Activated T-cell treated with anti-CD3 and anti-CD28 coated beads, Interleukin-2, amount 50 U/mL, for 72 hours (primary cell): ENCODE measurements at regions not wholly inside any gene's neighbourhood (a gene's known extent, or its start where the extent isn't known, plus 50 kb on each side); places are given as distances from the start of the nearest gene placed in this dataset.

ENCODE experiments used
- ATAC-seq, 2 donors: fragments of 150-1000 bp; cut with Tn5 transposase; replicated peaks in 1 of 2; 2 replicates each; pipeline ENCODE4 v1.10.0; 2021; ENCODE audit warnings: moderate library complexity in 2 of 2, mild to moderate bottlenecking in 1 of 2
- DNase-seq, 2 donors: peaks; one replicate each; pipeline ENCODE4 v3.0.0; 2021 to 2022; ENCODE audit warnings: mixed read lengths in 1 of 2
- H3K27ac Mint-ChIP-seq: one replicate; pipeline ENCODE4 v1.8.0; 2022; ENCODE audit warnings: mild to moderate bottlenecking, moderate library complexity, mixed read lengths
- H3K27me3 Mint-ChIP-seq: one replicate; pipeline ENCODE4 v1.8.0; 2022; ENCODE audit warnings: low read depth, mixed read lengths
- H3K36me3 Mint-ChIP-seq, 2 donors: one replicate each; pipeline ENCODE4 v1.8.0; 2022; ENCODE audit warnings: mixed read lengths in 2 of 2, mild to moderate bottlenecking in 1 of 2; ENCODE audit not compliant: insufficient read depth in 2 of 2
- H3K4me1 Mint-ChIP-seq: one replicate; pipeline ENCODE4 v1.8.0; 2022; ENCODE audit warnings: low read depth, mixed read lengths
- H3K4me3 Mint-ChIP-seq, 2 donors: one replicate each; pipeline ENCODE4 v1.8.0; 2022; ENCODE audit warnings: mild to moderate bottlenecking in 2 of 2, mixed read lengths in 2 of 2, moderate library complexity in 2 of 2
- H3K9me3 Mint-ChIP-seq, 2 donors: one replicate each; pipeline ENCODE4 v1.8.0; 2022; ENCODE audit warnings: mixed read lengths in 2 of 2

GRCh38 chr3:83816653-83817052 lies 1142.1 kb upstream of the CADM2 start:
- Mint-ChIP-seq H3K27me3 (no peaks in the 10 kb centered on the region), H3K4me1 (no peaks in the 10 kb centered on the region), H3K36me3 (no peaks in the 10 kb centered on the region), H3K4me3 (no peak overlapping the region), H3K9me3 (peaks cover 5 to 7% of the 10 kb centered on the region in 2 donors), H3K27ac (no peak overlapping the region)
- DNase-seq (no peak), ATAC-seq (no peak)

- Mint-ChIP-seq H3K27ac (no peak overlapping the region), H3K36me3 (no peaks in the 10 kb centered on the region), H3K4me3 (no peak overlapping the region), H3K27me3 (no peaks in the 10 kb centered on the region), H3K9me3 (peaks cover 6 to 7% of the 10 kb centered on the region in 2 donors), H3K4me1 (no peaks in the 10 kb centered on the region)
- ATAC-seq (no peak), DNase-seq (no peak)
Measured at GRCh38 chr3:83821506-83821905, 1137.3 kb upstream of the CADM2 start.

GRCh38 chr3:83823095-83823494 lies 1135.7 kb upstream of the CADM2 start:
- Mint-ChIP-seq H3K9me3 (peaks cover 6 to 7% of the 10 kb centered on the region in 2 donors), H3K36me3 (no peaks in the 10 kb centered on the region), H3K4me3 (no peak overlapping the region), H3K27ac (no peak overlapping the region), H3K27me3 (no peaks in the 10 kb centered on the region), H3K4me1 (no peaks in the 10 kb centered on the region)
- ATAC-seq (no peak), DNase-seq (no peak)

GRCh38 chr3:83835040-83835439 lies 1123.7 kb upstream of the CADM2 start:
- ATAC-seq (no peak), DNase-seq (no peak)
- no peaks in the 10 kb centered on the region for H3K27me3 Mint-ChIP-seq
- H3K4me3 Mint-ChIP-seq: no peak overlapping the region
- H3K4me1 Mint-ChIP-seq: no peaks in the 10 kb centered on the region
- no peak overlapping the region for H3K27ac Mint-ChIP-seq
- no peaks in the 10 kb centered on the region for H3K9me3 Mint-ChIP-seq
- no peaks in the 10 kb centered on the region for H3K36me3 Mint-ChIP-seq

- H3K4me3 Mint-ChIP-seq: no peak overlapping the region
- H3K27me3 Mint-ChIP-seq: no peaks in the 10 kb centered on the region
- ATAC-seq: no peak
- H3K27ac Mint-ChIP-seq: no peak overlapping the region
- peaks cover 6 to 8% of the 10 kb centered on the region in 2 donors for H3K9me3 Mint-ChIP-seq
- DNase-seq: no peak
- no peaks in the 10 kb centered on the region for H3K4me1 Mint-ChIP-seq
- H3K36me3 Mint-ChIP-seq: peaks cover 0 to 5% of the 10 kb centered on the region in 2 donors
Measured at GRCh38 chr3:83842511-83842910, 1116.3 kb upstream of the CADM2 start.

GRCh38 chr3:83843716-83844115 lies 1115.1 kb upstream of the CADM2 start:
- peaks cover 0 to 5% of the 10 kb centered on the region in 2 donors for H3K36me3 Mint-ChIP-seq
- no peak overlapping the region for H3K4me3 Mint-ChIP-seq
- DNase-seq (no peak), ATAC-seq (no peak)
- peaks cover 6 to 8% of the 10 kb centered on the region in 2 donors for H3K9me3 Mint-ChIP-seq
- no peaks in the 10 kb centered on the region for H3K4me1 Mint-ChIP-seq
- H3K27ac Mint-ChIP-seq: no peak overlapping the region
- no peaks in the 10 kb centered on the region for H3K27me3 Mint-ChIP-seq

GRCh38 chr3:83849106-83849730 lies 1109.6 kb upstream of the CADM2 start:
- Mint-ChIP-seq H3K4me1 (no peaks in the 10 kb centered on the region), H3K27me3 (no peaks in the 10 kb centered on the region), H3K27ac (no peak overlapping the region), H3K4me3 (no peak overlapping the region), H3K36me3 (peaks cover 0 to 3% of the 10 kb centered on the region in 2 donors), H3K9me3 (peaks cover 5 to 7% of the 10 kb centered on the region in 2 donors)
- ATAC-seq (no peak), DNase-seq (no peak)

GRCh38 chr3:83863380-83863779 lies 1095.4 kb upstream of the CADM2 start:
- no peaks in the 10 kb centered on the region for H3K36me3 Mint-ChIP-seq
- no peak overlapping the region for H3K27ac Mint-ChIP-seq
- DNase-seq (no peak), ATAC-seq (no peak)
- no peaks in the 10 kb centered on the region for H3K27me3 Mint-ChIP-seq
- H3K9me3 Mint-ChIP-seq: peaks cover 8 to 19% of the 10 kb centered on the region in 2 donors
- no peaks in the 10 kb centered on the region for H3K4me1 Mint-ChIP-seq
- H3K4me3 Mint-ChIP-seq: no peak overlapping the region

- ATAC-seq: no peak
- Mint-ChIP-seq H3K27me3 (no peaks in the 10 kb centered on the region), H3K36me3 (no peaks in the 10 kb centered on the region), H3K4me1 (no peaks in the 10 kb centered on the region), H3K27ac (no peak overlapping the region), H3K9me3 (peaks cover 0 to 6% of the 10 kb centered on the region in 2 donors), H3K4me3 (no peak overlapping the region)
- no peak for DNase-seq
Measured at GRCh38 chr3:83868909-83869567, 1089.8 kb upstream of the CADM2 start.

GRCh38 chr3:83873550-83873949 lies 1085.2 kb upstream of the CADM2 start:
- H3K27me3 Mint-ChIP-seq: no peaks in the 10 kb centered on the region
- H3K4me1 Mint-ChIP-seq: no peaks in the 10 kb centered on the region
- ATAC-seq (no peak), DNase-seq (no peak)
- no peaks in the 10 kb centered on the region for H3K9me3 Mint-ChIP-seq
- H3K36me3 Mint-ChIP-seq: no peaks in the 10 kb centered on the region
- no peak overlapping the region for H3K4me3 Mint-ChIP-seq
- H3K27ac Mint-ChIP-seq: no peak overlapping the region

- no peaks in the 10 kb centered on the region for H3K4me1 Mint-ChIP-seq
- peaks cover 6 to 7% of the 10 kb centered on the region in 2 donors for H3K9me3 Mint-ChIP-seq
- no peaks in the 10 kb centered on the region for H3K27me3 Mint-ChIP-seq
- no peak overlapping the region for H3K4me3 Mint-ChIP-seq
- no peak for DNase-seq
- no peak for ATAC-seq
- H3K27ac Mint-ChIP-seq: no peak overlapping the region
- H3K36me3 Mint-ChIP-seq: no peaks in the 10 kb centered on the region
Measured at GRCh38 chr3:83877910-83878309, 1080.9 kb upstream of the CADM2 start.

GRCh38 chr3:83882701-83883100 lies 1076.1 kb upstream of the CADM2 start:
- Mint-ChIP-seq H3K4me1 (no peaks in the 10 kb centered on the region), H3K36me3 (no peaks in the 10 kb centered on the region), H3K4me3 (no peak overlapping the region), H3K9me3 (peaks cover 17 to 19% of the 10 kb centered on the region in 2 donors), H3K27me3 (no peaks in the 10 kb centered on the region), H3K27ac (no peak overlapping the region)
- no peak for DNase-seq
- ATAC-seq: no peak

- Mint-ChIP-seq H3K27me3 (no peaks in the 10 kb centered on the region), H3K4me3 (no peak overlapping the region), H3K36me3 (no peaks in the 10 kb centered on the region), H3K4me1 (no peaks in the 10 kb centered on the region), H3K9me3 (peaks cover 11 to 17% of the 10 kb centered on the region in 2 donors), H3K27ac (no peak overlapping the region)
- ATAC-seq (no peak), DNase-seq (no peak)
Measured at GRCh38 chr3:83890039-83890762, 1068.6 kb upstream of the CADM2 start.
